ENCODE measurements at regions not wholly inside any gene's neighbourhood (a gene's known extent, or its start where the extent isn't known, plus 50 kb on each side); places are given as distances from the start of the nearest gene placed in this dataset.

GRCh38 chr4:66052426-66052825, 382.1 kb upstream of the EPHA5 start:
- H3K36me3 ChIP-seq, result no peaks in the 10 kb centered on the region
- H3K27ac ChIP-seq, result no peak overlapping the region
- no peak for DNase-seq
- 50 to 65% (median 60%) methylated on average over 2 of the region's 2 CpGs for WGBS, 5 donors
- no peak for TF ChIP-seq EP300 (IDR thresholded peaks at IDR 0.05)
- no peak for TF ChIP-seq POLR2AphosphoS5 (IDR thresholded peaks at IDR 0.05)
- TF ChIP-seq CTCF (IDR thresholded peaks at IDR 0.05), result no peak
- TF ChIP-seq POLR2A (IDR thresholded peaks at IDR 0.05), result no peak
- H3K4me1 ChIP-seq, result no peaks in the 10 kb centered on the region
- no peak overlapping the region for H3K4me3 ChIP-seq
- no peaks in the 10 kb centered on the region for H3K27me3 ChIP-seq
- intact Hi-C loops (cut with DNase I; ENCODE audit: low total_unique reads), result no loop called here
- peaks cover 0 to 6% (median 0%) of the 10 kb centered on the region in 4 donors for H3K9me3 ChIP-seq

- intact Hi-C loops (cut with DNase I; ENCODE audit: low total_unique reads), result no loop called here
- H3K4me3 ChIP-seq, result no peak overlapping the region
- peaks cover 0 to 6% (median 0%) of the 10 kb centered on the region in 4 donors for H3K9me3 ChIP-seq
- no peaks in the 10 kb centered on the region for H3K4me1 ChIP-seq
- H3K27ac ChIP-seq, result no peak overlapping the region
- H3K36me3 ChIP-seq, result no peaks in the 10 kb centered on the region
- 55 to 72% (median 65%) methylated on average over 2 of the region's 2 CpGs for WGBS, 5 donors
- TF ChIP-seq EP300 (IDR thresholded peaks at IDR 0.05) (no peak), CTCF (IDR thresholded peaks at IDR 0.05) (no peak), POLR2A (IDR thresholded peaks at IDR 0.05) (no peak), POLR2AphosphoS5 (IDR thresholded peaks at IDR 0.05) (no peak)
- peak in 1 of 2 donors; percentile 18 for DNase-seq
- H3K27me3 ChIP-seq, result no peaks in the 10 kb centered on the region
These were observed 378.6 kb upstream of the EPHA5 start for GRCh38 chr4:66048861-66049260.

GRCh38 chr4:66045913-66046312, 375.6 kb upstream of the EPHA5 start:
- no peak for DNase-seq
- TF ChIP-seq POLR2A (IDR thresholded peaks at IDR 0.05) (no peak), POLR2AphosphoS5 (IDR thresholded peaks at IDR 0.05) (no peak), EP300 (IDR thresholded peaks at IDR 0.05) (no peak), CTCF (IDR thresholded peaks at IDR 0.05) (no peak)
- Histone ChIP-seq H3K4me3 (no peak overlapping the region), H3K27me3 (no peaks in the 10 kb centered on the region), H3K9me3 (peaks cover 0 to 2% (median 0%) of the 10 kb centered on the region in 4 donors), H3K36me3 (no peaks in the 10 kb centered on the region), H3K4me1 (no peaks in the 10 kb centered on the region), H3K27ac (no peak overlapping the region)
- 66 to 72% (median 68%) methylated on average over 4 of the region's 4 CpGs for WGBS, 5 donors
- intact Hi-C loops (cut with DNase I; ENCODE audit: low total_unique reads), result no loop called here

GRCh38 chr4:66035701-66036100, 365.4 kb upstream of the EPHA5 start:
- DNase-seq, result no peak
- 30 to 60% (median 49%) methylated on average over 2 of the region's 2 CpGs for WGBS, 5 donors
- Histone ChIP-seq H3K4me1 (no peaks in the 10 kb centered on the region), H3K4me3 (no peak overlapping the region), H3K27ac (no peak overlapping the region), H3K27me3 (no peaks in the 10 kb centered on the region), H3K9me3 (peaks cover 0 to 9% (median 2%) of the 10 kb centered on the region in 4 donors), H3K36me3 (no peaks in the 10 kb centered on the region)
- intact Hi-C loops (cut with DNase I; ENCODE audit: low total_unique reads), result no loop called here
- no peak for TF ChIP-seq CTCF (IDR thresholded peaks at IDR 0.05)
- no peak for TF ChIP-seq POLR2A (IDR thresholded peaks at IDR 0.05)
- TF ChIP-seq POLR2AphosphoS5 (IDR thresholded peaks at IDR 0.05), result no peak
- TF ChIP-seq EP300 (IDR thresholded peaks at IDR 0.05), result no peak
